A549 (cell line): ENCODE measurements at regions not wholly inside any gene's neighbourhood (a gene's known extent, or its start where the extent isn't known, plus 50 kb on each side); places are given as distances from the start of the nearest gene placed in this dataset.

Source experiments
- ATAC-seq, 2 experiments: fragments of 200-7000 bp in 1 of 2; fragments of >200 bp in 1 of 2; cut with Nextera tagmentation in 1 of 2; cut with Tn5 transposase in 1 of 2; 3 replicates each; pipeline versions ENCODE4 v1.8.0 to v1.9.1; 2018 to 2020; ENCODE audit warnings: mild to moderate bottlenecking in 1 of 2, moderate library complexity in 1 of 2
- CTCF ChIA-PET: fragments of 300-600 bp; sonication (Branson Sonifier 250); formaldehyde crosslinking; extraction: SDS; loops from one replicate; lab custom pipeline; 2021; ENCODE audit warnings: antibody characterized with exemption, inconsistent platforms; lab: Yijun Ruan, JAX
- POLR2A ChIA-PET: fragments of 350-600 bp; formaldehyde crosslinking; extraction: SDS; loops from one replicate; lab custom pipeline; 2021; ENCODE audit warnings: antibody characterized with exemption, inconsistent platforms; lab: Yijun Ruan, JAX
- DNase-seq, 2 experiments: peaks; one replicate each; pipeline versions ENCODE4 v3.0.0 to v3.0.0-alpha.2; 2011 to 2016; ENCODE audit warnings: low read depth in 1 of 2, low spot score in 1 of 2
- FAIRE-seq: peaks from 2 replicates; lab custom pipeline; 2011; peaks lifted over from hg19 to GRCh38; lab: Jason Lieb, UNC
- H3K27ac ChIP-seq, 2 experiments: fragments of >200 bp; sonication (Bioruptor Twin); formaldehyde crosslinking; 3 replicates each; pipeline ENCODE4 v1.5.1; 2016 to 2017
- H3K4me1 ChIP-seq: fragments of >200 bp; sonication (Bioruptor Twin); formaldehyde crosslinking; 3 replicates; pipeline ENCODE4 v1.6.1; 2016
- H3K4me2 ChIP-seq: fragments of >200 bp; sonication (Bioruptor Twin); formaldehyde crosslinking; 3 replicates; pipeline ENCODE4 v1.6.1; 2016
- H3K4me3 ChIP-seq: fragments of >200 bp; sonication (Bioruptor Twin); formaldehyde crosslinking; 3 replicates; pipeline ENCODE4 v1.5.1; 2016
- H3K9me3 ChIP-seq: fragments of >200 bp; sonication (Bioruptor Twin); formaldehyde crosslinking; 3 replicates; pipeline ENCODE4 v1.6.1; 2016
- BHLHE40 ChIP-seq: IDR thresholded peaks from 2 replicates; pipeline ENCODE4 v1.6.1; 2012; ENCODE audit warnings: low read depth, low read length, inconsistent platforms
- CBX2 ChIP-seq: fragments of 200-600 bp; sonication (generic); IDR thresholded peaks from 2 replicates; pipeline ENCODE4 v1.6.1; 2016; ENCODE audit warnings: low read depth, mild to moderate bottlenecking, borderline replicate concordance
- CBX8 ChIP-seq: fragments of 200-600 bp; sonication (generic); IDR thresholded peaks from 2 replicates; pipeline ENCODE4 v1.6.1; 2016
- CHD4 ChIP-seq: fragments of 200-600 bp; sonication (generic); IDR thresholded peaks from 2 replicates; pipeline ENCODE4 v1.6.1; 2016; ENCODE audit warnings: antibody characterized with exemption, mild to moderate bottlenecking, borderline replicate concordance
- EHMT2 ChIP-seq: fragments of 200-600 bp; sonication (generic); IDR thresholded peaks from 2 replicates; pipeline ENCODE4 v1.6.1; 2016; ENCODE audit warnings: antibody characterized with exemption, low read depth, mild to moderate bottlenecking, moderate library complexity
- ESRRA ChIP-seq: fragments of 150-350 bp; IDR thresholded peaks from 2 replicates; pipeline ENCODE4 v1.6.1; 2014; ENCODE audit warnings: mild to moderate bottlenecking, low read length, borderline replicate concordance
- FOXS1 ChIP-seq: fragments of 250-450 bp; sonication (Bioruptor Pico); IDR thresholded peaks from 2 replicates; pipeline ENCODE4 v1.5.0; 2020; ENCODE audit warnings: mild to moderate bottlenecking, moderate library complexity
- GATA3 ChIP-seq: IDR thresholded peaks from 2 replicates; pipeline ENCODE4 v1.6.1; 2012; ENCODE audit warnings: borderline replicate concordance
- HDAC2 ChIP-seq: fragments of 200-600 bp; sonication (generic); IDR thresholded peaks from 2 replicates; pipeline ENCODE4 v1.6.1; 2016
- HEYL ChIP-seq: fragments of 250-450 bp; sonication (Bioruptor Pico); IDR thresholded peaks from 2 replicates; pipeline ENCODE4 v1.8.0; 2021; ENCODE audit warnings: mild to moderate bottlenecking, moderate library complexity
- JUNB ChIP-seq: fragments of >200 bp; sonication (Bioruptor Twin); formaldehyde crosslinking; IDR thresholded peaks from 2 replicates; pipeline ENCODE4 v1.6.1; 2016
- MAFK ChIP-seq: fragments of 450-650 bp; IDR thresholded peaks from 2 replicates; pipeline ENCODE4 v1.6.1; 2014; ENCODE audit not compliant: partially characterized antibody
- MAZ ChIP-seq: fragments of 150-350 bp; IDR thresholded peaks from 2 replicates; pipeline ENCODE4 v1.6.1; 2014; ENCODE audit warnings: antibody characterized with exemption, low read depth, low read length, borderline replicate concordance
- NPAS2 ChIP-seq: fragments of 250-450 bp; sonication (Bioruptor Pico); IDR thresholded peaks from 2 replicates; pipeline ENCODE4 v1.8.0; 2022; ENCODE audit warnings: mild to moderate bottlenecking, moderate library complexity, borderline replicate concordance
- RAD21 ChIP-seq, 2 experiments: fragments of >200 bp in 1 of 2; sonication (Bioruptor Twin) in 1 of 2; formaldehyde crosslinking in 1 of 2; IDR thresholded peaks in 1 of 2; conservative IDR thresholded peaks in 1 of 2; 2 replicates in 1 of 2; 3 replicates in 1 of 2; pipeline ENCODE4 v1.6.1; 2012 to 2018; ENCODE audit warnings: inconsistent platforms in 1 of 2
- RFX5 ChIP-seq: fragments of 450-650 bp; IDR thresholded peaks from 2 replicates; pipeline ENCODE4 v1.7.1; 2014; ENCODE audit warnings: antibody characterized with exemption, mild to moderate bottlenecking, moderate library complexity
- RNF2 ChIP-seq: fragments of 200-600 bp; sonication (generic); IDR thresholded peaks from 2 replicates; pipeline ENCODE4 v1.6.1; 2016; ENCODE audit warnings: low read depth, mild to moderate bottlenecking, antibody characterized with exemption, moderate library complexity, borderline replicate concordance
- SMC3 ChIP-seq: fragments of >200 bp; sonication (Bioruptor Twin); formaldehyde crosslinking; IDR thresholded peaks from 3 replicates; pipeline ENCODE4 v1.6.1; 2018; ENCODE audit warnings: inconsistent platforms
- SREBF2 ChIP-seq: fragments of 450-650 bp; IDR thresholded peaks from 2 replicates; pipeline ENCODE4 v1.6.1; 2014; ENCODE audit warnings: mild to moderate bottlenecking, moderate library complexity
- TP53 ChIP-seq: fragments of 250-450 bp; sonication (Bioruptor Pico); IDR thresholded peaks from 2 replicates; pipeline ENCODE4 v1.5.0; 2021; ENCODE audit warnings: mild to moderate bottlenecking, moderate library complexity
- ZC3H11A ChIP-seq: fragments of 450-650 bp; IDR thresholded peaks from 2 replicates; pipeline ENCODE4 v1.6.1; 2014; ENCODE audit warnings: antibody characterized with exemption, mild to moderate bottlenecking
- WGBS: methylation state at CpG from one replicate; pipeline ENCODE4 v1.1.6; 2017; ENCODE audit errors: missing lambda C conversion rate; 5-methylcytosine and 5-hydroxymethylcytosine counted together
- TF ChIP-seq, protein P1 (sequence below): fragments of >200 bp; sonication (Bioruptor Twin); formaldehyde crosslinking; IDR thresholded peaks from 3 replicates; pipeline ENCODE4 v1.5.1; 2016
- TF ChIP-seq, protein P2 (sequence below): fragments of 150-350 bp; IDR thresholded peaks from 2 replicates; pipeline ENCODE4 v1.6.1; 2014; ENCODE audit warnings: low read depth, mild to moderate bottlenecking, low read length
- TF ChIP-seq, protein P3 (sequence below): fragments of 250-450 bp; sonication (Bioruptor Pico); IDR thresholded peaks from 2 replicates; pipeline ENCODE4 v1.5.0; 2021; ENCODE audit warnings: mild to moderate bottlenecking, moderate library complexity, borderline replicate concordance

DNA sequence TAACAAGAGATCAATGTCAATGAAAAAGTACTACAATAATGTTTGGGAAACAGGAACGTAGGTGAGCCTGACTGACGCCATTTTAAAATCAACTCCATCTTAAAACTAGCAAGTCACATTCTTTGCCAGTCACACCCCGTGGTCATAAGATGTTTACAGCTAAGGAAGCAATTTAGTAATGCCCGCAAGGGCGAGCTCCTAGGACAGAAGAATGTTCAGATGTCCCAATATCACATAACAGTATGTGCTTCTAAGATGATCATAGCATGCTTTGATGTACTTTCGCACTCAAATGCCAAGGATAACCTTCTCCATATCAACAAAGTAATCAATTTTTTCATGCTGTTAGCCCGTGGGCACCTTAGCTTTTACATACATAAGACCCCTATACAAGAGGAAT lies 113.8 kb upstream of the EGFR start (continued):
- TF ChIP-seq, protein P1, sequence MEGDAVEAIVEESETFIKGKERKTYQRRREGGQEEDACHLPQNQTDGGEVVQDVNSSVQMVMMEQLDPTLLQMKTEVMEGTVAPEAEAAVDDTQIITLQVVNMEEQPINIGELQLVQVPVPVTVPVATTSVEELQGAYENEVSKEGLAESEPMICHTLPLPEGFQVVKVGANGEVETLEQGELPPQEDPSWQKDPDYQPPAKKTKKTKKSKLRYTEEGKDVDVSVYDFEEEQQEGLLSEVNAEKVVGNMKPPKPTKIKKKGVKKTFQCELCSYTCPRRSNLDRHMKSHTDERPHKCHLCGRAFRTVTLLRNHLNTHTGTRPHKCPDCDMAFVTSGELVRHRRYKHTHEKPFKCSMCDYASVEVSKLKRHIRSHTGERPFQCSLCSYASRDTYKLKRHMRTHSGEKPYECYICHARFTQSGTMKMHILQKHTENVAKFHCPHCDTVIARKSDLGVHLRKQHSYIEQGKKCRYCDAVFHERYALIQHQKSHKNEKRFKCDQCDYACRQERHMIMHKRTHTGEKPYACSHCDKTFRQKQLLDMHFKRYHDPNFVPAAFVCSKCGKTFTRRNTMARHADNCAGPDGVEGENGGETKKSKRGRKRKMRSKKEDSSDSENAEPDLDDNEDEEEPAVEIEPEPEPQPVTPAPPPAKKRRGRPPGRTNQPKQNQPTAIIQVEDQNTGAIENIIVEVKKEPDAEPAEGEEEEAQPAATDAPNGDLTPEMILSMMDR: no peak
- TF ChIP-seq JUNB (no peak), HEYL (no peak), CBX2 (no peak), SMC3 (no peak), ESRRA (no peak), EHMT2 (no peak)
- TF ChIP-seq, protein P2, sequence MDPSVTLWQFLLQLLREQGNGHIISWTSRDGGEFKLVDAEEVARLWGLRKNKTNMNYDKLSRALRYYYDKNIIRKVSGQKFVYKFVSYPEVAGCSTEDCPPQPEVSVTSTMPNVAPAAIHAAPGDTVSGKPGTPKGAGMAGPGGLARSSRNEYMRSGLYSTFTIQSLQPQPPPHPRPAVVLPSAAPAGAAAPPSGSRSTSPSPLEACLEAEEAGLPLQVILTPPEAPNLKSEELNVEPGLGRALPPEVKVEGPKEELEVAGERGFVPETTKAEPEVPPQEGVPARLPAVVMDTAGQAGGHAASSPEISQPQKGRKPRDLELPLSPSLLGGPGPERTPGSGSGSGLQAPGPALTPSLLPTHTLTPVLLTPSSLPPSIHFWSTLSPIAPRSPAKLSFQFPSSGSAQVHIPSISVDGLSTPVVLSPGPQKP: no peak

DNA sequence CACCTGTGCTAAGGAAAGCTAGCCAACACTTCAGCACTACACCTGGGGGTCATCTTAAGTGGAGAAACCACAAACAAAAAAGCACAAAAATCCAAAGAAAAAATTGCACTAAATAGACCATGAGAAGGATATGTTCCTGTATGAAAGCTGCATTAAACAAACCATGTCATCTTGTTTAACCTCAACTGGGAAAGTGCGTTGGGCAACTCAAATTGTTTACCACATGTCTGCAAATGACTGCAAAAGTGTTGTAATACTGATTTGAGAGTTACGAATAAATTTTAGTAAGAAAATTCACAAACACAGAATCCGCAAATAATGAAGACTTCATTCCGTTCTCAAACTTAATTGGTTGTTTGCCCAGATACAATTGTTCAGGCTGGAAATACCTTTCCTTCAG lies 111.9 kb upstream of the EGFR start:
- Histone ChIP-seq H3K4me2 (no peak overlapping the region), H3K27ac (no peak overlapping the region)
- 91% methylated on average over 4 of the region's 4 CpGs for WGBS

DNA sequence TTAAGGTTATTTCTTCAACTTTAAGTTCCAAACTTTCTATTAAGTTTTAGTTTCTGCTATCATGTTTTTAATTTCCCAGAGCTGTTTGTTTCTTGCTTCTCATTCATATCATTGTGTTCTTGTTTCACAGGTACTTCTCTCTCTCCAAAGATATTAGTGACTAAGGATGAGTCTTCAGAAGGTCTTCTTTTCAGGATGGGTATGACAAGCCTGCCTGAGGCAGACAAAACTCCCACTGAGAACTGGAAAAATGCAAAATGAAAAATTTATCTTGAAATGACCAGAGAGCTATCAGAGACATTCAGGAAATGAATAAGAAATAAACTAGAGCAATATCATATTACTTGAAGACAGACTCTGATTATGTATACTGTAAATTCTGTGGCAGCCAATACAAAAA lies 110.8 kb upstream of the EGFR start:
- Histone ChIP-seq H3K4me3 (no peak overlapping the region), H3K4me2 (no peak overlapping the region), H3K27ac (no peak overlapping the region), H3K4me1 (peaks cover 16% of the 10 kb centered on the region; the same call in 2 of the 3 replicates), H3K9me3 (peaks cover 5% of the 10 kb centered on the region; the same call in 1 of the 3 replicates)
- ChIA-PET POLR2A (no interaction called here), CTCF (no interaction called here)
- TF ChIP-seq CBX8 (no peak), RNF2 (no peak), CHD4 (no peak)
- no peak for ATAC-seq
- peak; percentile 7 for FAIRE-seq
- no peak for DNase-seq

More for the DNA sequence above, 111.9 kb upstream of the EGFR start:
- Histone ChIP-seq H3K9me3 (peaks cover 5% of the 10 kb centered on the region; the same call in 1 of the 3 replicates), H3K4me1 (peaks cover 16% of the 10 kb centered on the region; the same call in 2 of the 3 replicates), H3K4me3 (no peak overlapping the region)
- POLR2A ChIA-PET: no interaction called here
- DNase-seq: no peak
- CTCF ChIA-PET: interaction anchor here (1.6 kb wide), 1 partner anchor 130 kb away, joined by 3 read pairs; no protein-coding TSS in a partner anchor
- FAIRE-seq: no peak
- TF ChIP-seq RAD21 (conservative IDR thresholded peaks at IDR 0.05 in 1 of 2, IDR thresholded peaks at IDR 0.05 in 1 of 2) (no peak), TP53 (CRISPR knock-in tag) (no peak), BHLHE40 (no peak), CHD4 (no peak), MAZ (no peak), JUNB (no peak), SMC3 (no peak), FOXS1 (no peak), SREBF2 (no peak), ZC3H11A (no peak), NPAS2 (no peak), RFX5 (no peak), GATA3 (no peak), HDAC2 (no peak), CBX2 (no peak), MAFK (no peak)
- TF ChIP-seq, protein P3, sequence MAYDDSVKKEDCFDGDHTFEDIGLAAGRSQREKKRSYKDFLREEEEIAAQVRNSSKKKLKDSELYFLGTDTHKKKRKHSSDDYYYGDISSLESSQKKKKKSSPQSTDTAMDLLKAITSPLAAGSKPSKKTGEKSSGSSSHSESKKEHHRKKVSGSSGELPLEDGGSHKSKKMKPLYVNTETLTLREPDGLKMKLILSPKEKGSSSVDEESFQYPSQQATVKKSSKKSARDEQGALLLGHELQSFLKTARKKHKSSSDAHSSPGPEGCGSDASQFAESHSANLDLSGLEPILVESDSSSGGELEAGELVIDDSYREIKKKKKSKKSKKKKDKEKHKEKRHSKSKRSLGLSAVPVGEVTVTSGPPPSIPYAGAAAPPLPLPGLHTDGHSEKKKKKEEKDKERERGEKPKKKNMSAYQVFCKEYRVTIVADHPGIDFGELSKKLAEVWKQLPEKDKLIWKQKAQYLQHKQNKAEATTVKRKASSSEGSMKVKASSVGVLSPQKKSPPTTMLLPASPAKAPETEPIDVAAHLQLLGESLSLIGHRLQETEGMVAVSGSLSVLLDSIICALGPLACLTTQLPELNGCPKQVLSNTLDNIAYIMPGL (CRISPR knock-in tag): no peak
- TF ChIP-seq, protein P2: no peak
- ATAC-seq: no peak
